HCT116 (cell line): ENCODE measurements at regions not wholly inside any gene's neighbourhood (a gene's known extent, or its start where the extent isn't known, plus 50 kb on each side); places are given as distances from the start of the nearest gene placed in this dataset.
A peak's percentile ranks its signal among the peaks of the same experiment; 100 is the strongest.

Source experiments
- ATAC-seq: fragments of 200-7000 bp; cut with Tn5 transposase; 2 replicates; pipeline ENCODE4 v1.9.1; 2020; ENCODE audit warnings: mild to moderate bottlenecking, moderate library complexity
- BruUV-seq: library from RNA; stranded (reverse); fragments of 400-500 nt; replicated peaks from 2 replicates; lab custom pipeline; 2021; lab: Mats Ljungman, UMichigan
- CTCF ChIA-PET: fragments of 300-600 bp; sonication (Branson Sonifier 250); formaldehyde crosslinking; loops from one replicate; lab custom pipeline; 2021; ENCODE audit warnings: antibody characterized with exemption; lab: Charles Lee
- POLR2A ChIA-PET: fragments of 300-600, 350-600 bp; sonication (Branson Sonifier 250); formaldehyde crosslinking; loops from one replicate; lab custom pipeline; 2021; ENCODE audit warnings: antibody characterized with exemption; lab: Charles Lee
- RAD21 ChIA-PET, 2 experiments: fragments of 300-600 bp; sonication (Branson Sonifier 250); formaldehyde crosslinking; loops; one replicate each; lab custom pipeline; 2023; ENCODE audit warnings: low total read pairs in 2 of 2; ENCODE audit not compliant: uncharacterized antibody in 2 of 2, unreplicated experiment in 2 of 2, low non-redundant PET in 1 of 2; lab: Charles Lee
- DNase-seq: peaks from one replicate; pipeline ENCODE4 v3.0.0-alpha.2; 2010; ENCODE audit warnings: low read depth, low spot score
- H2AFZ ChIP-seq: fragments of 200-600 bp; shearing (Covaris generic), sonication (generic); 2 replicates; pipeline ENCODE4 v1.6.1; 2017; ENCODE audit warnings: low read depth, mixed run types, mixed read lengths, antibody characterized with exemption, low read length; ENCODE audit not compliant: poor library complexity, severe bottlenecking
- H3K27ac ChIP-seq: 2 replicates; pipeline ENCODE4 v1.5.1; 2012; ENCODE audit warnings: low read depth, low read length
- H3K27me3 ChIP-seq: fragments of 200-600 bp; sonication (generic); 2 replicates; pipeline ENCODE4 v1.6.1; 2016; ENCODE audit warnings: mixed run types, low read length, mixed read lengths; ENCODE audit not compliant: insufficient read depth
- H3K36me3 ChIP-seq, 2 experiments: fragments of 200-500 bp in 1 of 2; fragments of 200-600 bp in 1 of 2; sonication (Bioruptor generic) in 1 of 2; sonication (generic) in 1 of 2; 2 replicates each; pipeline versions ENCODE4 v1.5.1 to v1.6.1; 2014 to 2016; ENCODE audit warnings: low read length in 2 of 2, inconsistent platforms in 1 of 2, mixed read lengths in 1 of 2, mixed run types in 1 of 2; ENCODE audit not compliant: insufficient read depth in 2 of 2, control insufficient read depth in 1 of 2
- H3K4me1 ChIP-seq, 2 experiments: fragments of 200-600 bp in 1 of 2; sonication (generic) in 1 of 2; 2 replicates each; pipeline versions ENCODE4 v1.5.1 to v1.6.1; 2012 to 2017; ENCODE audit warnings: low read length in 2 of 2, inconsistent platforms in 1 of 2, mild to moderate bottlenecking in 1 of 2, mixed read lengths in 1 of 2, mixed run types in 1 of 2, moderate library complexity in 1 of 2; ENCODE audit not compliant: insufficient read depth in 2 of 2, control insufficient read depth in 1 of 2
- H3K4me2 ChIP-seq: fragments of 200-600 bp; sonication (generic); 2 replicates; pipeline ENCODE4 v1.6.1; 2017; ENCODE audit warnings: mixed run types, low read length, mixed read lengths
- H3K4me3 ChIP-seq, 2 experiments: fragments of 200-600 bp in 1 of 2; sonication (generic) in 1 of 2; replicated peaks in 1 of 2; 2 replicates each; pipeline ENCODE4 v1.5.1; 2011 to 2016; ENCODE audit warnings: low read length in 2 of 2, control low read depth in 1 of 2, low read depth in 1 of 2, mild to moderate bottlenecking in 1 of 2, mixed read lengths in 1 of 2, mixed run types in 1 of 2
- H3K79me2 ChIP-seq: fragments of 200-600 bp; sonication (generic); 2 replicates; pipeline ENCODE4 v1.6.1; 2017; ENCODE audit warnings: mild to moderate bottlenecking, mixed run types, low read length, moderate library complexity, mixed read lengths; ENCODE audit not compliant: insufficient read depth
- H3K9ac ChIP-seq: fragments of 200-600 bp; sonication (generic); 2 replicates; pipeline ENCODE4 v1.6.1; 2016; ENCODE audit warnings: low read length, mixed read lengths
- H3K9me2 ChIP-seq: fragments of 200-600 bp; sonication (generic), shearing (Covaris generic); 2 replicates; pipeline ENCODE4 v1.6.1; 2017; ENCODE audit warnings: mixed run types, mild to moderate bottlenecking, moderate library complexity; ENCODE audit not compliant: insufficient read depth
- H3K9me3 ChIP-seq, 2 experiments: fragments of 200-500 bp in 1 of 2; fragments of 200-600 bp in 1 of 2; sonication (Bioruptor generic) in 1 of 2; sonication (generic) in 1 of 2; 2 replicates each; pipeline ENCODE4 v1.6.1; 2014 to 2017; ENCODE audit warnings: low read length in 2 of 2, mixed read lengths in 2 of 2, inconsistent platforms in 1 of 2, low read depth in 1 of 2, mild to moderate bottlenecking in 1 of 2, mixed run types in 1 of 2, moderate library complexity in 1 of 2; ENCODE audit not compliant: control insufficient read depth in 1 of 2, insufficient read depth in 1 of 2
- H4K20me1 ChIP-seq: fragments of 200-600 bp; sonication (generic), shearing (Covaris generic); 2 replicates; pipeline ENCODE4 v1.6.1; 2017; ENCODE audit warnings: mixed run types, mild to moderate bottlenecking, moderate library complexity; ENCODE audit not compliant: insufficient read depth
- CBX3 ChIP-seq: IDR thresholded peaks from 2 replicates; pipeline ENCODE4 v1.6.1; 2012; ENCODE audit warnings: low read depth
- CEBPB ChIP-seq: IDR thresholded peaks from 2 replicates; pipeline ENCODE4 v1.6.1; 2012; ENCODE audit warnings: low read depth
- ELF1 ChIP-seq: IDR thresholded peaks from 2 replicates; pipeline ENCODE4 v1.6.1; 2012; ENCODE audit warnings: low read depth, borderline replicate concordance
- EZH2 ChIP-seq: fragments of 200-600 bp; sonication (generic); IDR thresholded peaks from 2 replicates; pipeline ENCODE4 v1.6.1; 2017; ENCODE audit warnings: antibody characterized with exemption, mixed run types
- POLR2A ChIP-seq: IDR thresholded peaks from 2 replicates; pipeline ENCODE4 v1.7.0; 2011; ENCODE audit warnings: borderline replicate concordance; ENCODE audit not compliant: insufficient read depth, insufficient read length; ENCODE audit errors: extremely low read depth
- SIN3A ChIP-seq: IDR thresholded peaks from 2 replicates; pipeline ENCODE4 v1.6.1; 2012; ENCODE audit warnings: low read depth
- SP1 ChIP-seq: IDR thresholded peaks from 2 replicates; pipeline ENCODE4 v1.6.1; 2012; ENCODE audit warnings: low read depth
- SRF ChIP-seq: IDR thresholded peaks from 2 replicates; pipeline ENCODE4 v1.6.1; 2012; ENCODE audit warnings: low read depth
- TCF7L2 ChIP-seq: IDR thresholded peaks from 2 replicates; pipeline ENCODE4 v1.7.0; 2011; ENCODE audit warnings: borderline replicate concordance, inconsistent platforms; ENCODE audit not compliant: insufficient read depth, insufficient read length; ENCODE audit errors: extremely low read depth
- YY1 ChIP-seq: IDR thresholded peaks from 2 replicates; pipeline ENCODE4 v1.6.1; 2011; ENCODE audit warnings: low read length, low read depth, moderate library complexity, mild to moderate bottlenecking; ENCODE audit not compliant: insufficient replicate concordance; ENCODE audit errors: extremely low read depth
- ZFX ChIP-seq: fragments of 450-650 bp; IDR thresholded peaks from 2 replicates; pipeline ENCODE4 v1.6.1; 2017
- ZNF274 ChIP-seq: fragments of 200-500 bp; sonication (Bioruptor generic); IDR thresholded peaks from 2 replicates; pipeline ENCODE4 v1.6.1; 2014; ENCODE audit warnings: mild to moderate bottlenecking, low read depth, low read length, inconsistent platforms
- intact Hi-C: fragments of 100-400 bp; cut with micrococcal nuclease; formaldehyde crosslinking; loops from 2 replicates; pipeline ENCODE4 v1.10.0; 2022
- TF ChIP-seq, protein P1 (sequence below): IDR thresholded peaks from 2 replicates; pipeline ENCODE4 v1.6.1; 2012
- TF ChIP-seq, protein P2 (sequence below): IDR thresholded peaks from 2 replicates; pipeline ENCODE4 v1.6.1; 2012
- TF ChIP-seq, protein P3 (sequence below): IDR thresholded peaks from 2 replicates; pipeline ENCODE4 v1.6.1; 2012; ENCODE audit warnings: low read depth

DNA sequence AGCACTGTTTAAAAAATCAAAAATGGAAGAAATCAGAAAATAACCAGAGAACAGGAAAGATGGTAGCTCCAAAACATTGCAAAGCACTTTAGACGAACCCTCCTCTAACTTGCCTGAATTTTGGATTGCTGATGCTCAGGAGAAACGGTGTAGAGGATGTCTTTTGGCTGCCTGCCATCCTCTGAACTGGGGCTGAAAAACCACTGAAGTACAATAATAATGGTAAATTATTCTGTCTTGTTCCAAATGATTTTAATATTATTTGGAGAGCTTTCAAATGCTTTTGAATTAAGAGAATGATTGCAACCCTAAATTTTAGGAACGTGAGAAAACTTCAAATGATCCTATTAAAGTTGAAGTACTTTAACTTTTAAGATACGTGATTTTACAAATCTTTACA, 167.3 kb upstream of the SLC13A1 start:
- H3K36me3 ChIP-seq, result no peaks in the 10 kb centered on the region
- ATAC-seq, result no peak
- H3K4me1 ChIP-seq, result no peaks in the 10 kb centered on the region
- no peaks in the 10 kb centered on the region for H3K9me2 ChIP-seq
- ChIA-PET RAD21 (interaction anchor here (1.4 to 1.8 kb wide), 2 partner anchors 158 kb away, joined by 6 to 9 read pairs; no protein-coding TSS in a partner anchor), CTCF (interaction anchor here (0.6 to 2.9 kb wide), 17 partner anchors 9 to 564 kb away, joined by 3 to 56 read pairs (median 4); partner anchors contain the start of gene CADPS2), POLR2A (interaction anchor here (1.1 kb wide), 1 partner anchor 159 kb away, joined by 3 read pairs; no protein-coding TSS in a partner anchor)
- H3K4me3 ChIP-seq, result no peak overlapping the region
- no peaks in the 10 kb centered on the region for H3K27me3 ChIP-seq
- no peak for DNase-seq
- no peak overlapping the region for H3K27ac ChIP-seq
- TF ChIP-seq, protein P1, sequence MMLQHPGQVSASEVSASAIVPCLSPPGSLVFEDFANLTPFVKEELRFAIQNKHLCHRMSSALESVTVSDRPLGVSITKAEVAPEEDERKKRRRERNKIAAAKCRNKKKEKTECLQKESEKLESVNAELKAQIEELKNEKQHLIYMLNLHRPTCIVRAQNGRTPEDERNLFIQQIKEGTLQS, result no peak
- TF ChIP-seq, protein P2, sequence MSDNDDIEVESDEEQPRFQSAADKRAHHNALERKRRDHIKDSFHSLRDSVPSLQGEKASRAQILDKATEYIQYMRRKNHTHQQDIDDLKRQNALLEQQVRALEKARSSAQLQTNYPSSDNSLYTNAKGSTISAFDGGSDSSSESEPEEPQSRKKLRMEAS, result no peak
- H3K4me2 ChIP-seq, result no peak overlapping the region
- no peaks in the 10 kb centered on the region for H4K20me1 ChIP-seq
- no peaks in the 10 kb centered on the region for H3K79me2 ChIP-seq
- intact Hi-C loops, result loop anchor here (1.0 to 10.0 kb wide), 4 partner anchors 159 to 472 kb away; no protein-coding TSS in a partner anchor
- H3K9ac ChIP-seq, result no peak overlapping the region
- peak overlapping the region; percentile 24 for H2AFZ ChIP-seq
- no peaks in the 10 kb centered on the region for H3K9me3 ChIP-seq
- BruUV-seq, result no TSS peak

DNA sequence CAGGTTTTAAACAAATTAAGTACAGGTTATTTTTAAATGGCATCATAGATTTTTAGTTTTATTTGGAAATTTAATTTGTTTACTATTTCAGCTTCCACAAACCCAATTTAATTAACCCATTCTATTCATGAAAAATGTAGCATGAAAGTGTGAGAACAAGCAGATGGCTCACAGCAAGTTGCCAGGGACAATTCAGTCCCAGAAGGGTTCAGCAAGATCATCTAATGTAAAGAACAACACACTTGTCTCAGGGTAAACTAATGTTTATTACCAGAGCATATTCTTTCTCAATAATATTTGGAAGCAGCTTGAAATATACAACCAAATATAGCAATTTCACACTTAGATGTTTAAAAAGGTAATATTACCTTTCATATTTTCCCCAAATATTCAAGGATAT, 166.9 kb upstream of the SLC13A1 start:
- CTCF ChIA-PET, result interaction anchor here (0.6 to 2.9 kb wide), 12 partner anchors 13 to 563 kb away, joined by 3 to 56 read pairs (median 5); partner anchors contain the start of gene CADPS2
- TF ChIP-seq TCF7L2 (no peak), ELF1 (no peak), SP1 (no peak), SIN3A (no peak), ZNF274 (no peak), CBX3 (no peak), CEBPB (no peak), SRF (no peak), EZH2 (no peak), POLR2A (no peak), ZFX (no peak), YY1 (no peak)
- TF ChIP-seq, protein P1, result no peak
- TF ChIP-seq, protein P3, sequence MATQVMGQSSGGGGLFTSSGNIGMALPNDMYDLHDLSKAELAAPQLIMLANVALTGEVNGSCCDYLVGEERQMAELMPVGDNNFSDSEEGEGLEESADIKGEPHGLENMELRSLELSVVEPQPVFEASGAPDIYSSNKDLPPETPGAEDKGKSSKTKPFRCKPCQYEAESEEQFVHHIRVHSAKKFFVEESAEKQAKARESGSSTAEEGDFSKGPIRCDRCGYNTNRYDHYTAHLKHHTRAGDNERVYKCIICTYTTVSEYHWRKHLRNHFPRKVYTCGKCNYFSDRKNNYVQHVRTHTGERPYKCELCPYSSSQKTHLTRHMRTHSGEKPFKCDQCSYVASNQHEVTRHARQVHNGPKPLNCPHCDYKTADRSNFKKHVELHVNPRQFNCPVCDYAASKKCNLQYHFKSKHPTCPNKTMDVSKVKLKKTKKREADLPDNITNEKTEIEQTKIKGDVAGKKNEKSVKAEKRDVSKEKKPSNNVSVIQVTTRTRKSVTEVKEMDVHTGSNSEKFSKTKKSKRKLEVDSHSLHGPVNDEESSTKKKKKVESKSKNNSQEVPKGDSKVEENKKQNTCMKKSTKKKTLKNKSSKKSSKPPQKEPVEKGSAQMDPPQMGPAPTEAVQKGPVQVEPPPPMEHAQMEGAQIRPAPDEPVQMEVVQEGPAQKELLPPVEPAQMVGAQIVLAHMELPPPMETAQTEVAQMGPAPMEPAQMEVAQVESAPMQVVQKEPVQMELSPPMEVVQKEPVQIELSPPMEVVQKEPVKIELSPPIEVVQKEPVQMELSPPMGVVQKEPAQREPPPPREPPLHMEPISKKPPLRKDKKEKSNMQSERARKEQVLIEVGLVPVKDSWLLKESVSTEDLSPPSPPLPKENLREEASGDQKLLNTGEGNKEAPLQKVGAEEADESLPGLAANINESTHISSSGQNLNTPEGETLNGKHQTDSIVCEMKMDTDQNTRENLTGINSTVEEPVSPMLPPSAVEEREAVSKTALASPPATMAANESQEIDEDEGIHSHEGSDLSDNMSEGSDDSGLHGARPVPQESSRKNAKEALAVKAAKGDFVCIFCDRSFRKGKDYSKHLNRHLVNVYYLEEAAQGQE, result no peak
- POLR2A ChIA-PET, result no interaction called here
- no peak overlapping the region for H3K4me3 ChIP-seq
- H4K20me1 ChIP-seq, result no peaks in the 10 kb centered on the region
- DNase-seq (no peak), ATAC-seq (no peak)
- no peaks in the 10 kb centered on the region for H3K9me3 ChIP-seq
- H3K4me1 ChIP-seq, result no peaks in the 10 kb centered on the region
- H3K9me2 ChIP-seq, result no peaks in the 10 kb centered on the region
- H3K9ac ChIP-seq, result no peak overlapping the region
- peak overlapping the region; percentile 24 for H2AFZ ChIP-seq
- no peak overlapping the region for H3K4me2 ChIP-seq
- RAD21 ChIA-PET, result interaction anchor here (1.4 to 1.8 kb wide), 2 partner anchors 158 kb away, joined by 6 to 9 read pairs; no protein-coding TSS in a partner anchor
- H3K27me3 ChIP-seq, result no peaks in the 10 kb centered on the region
- no peak overlapping the region for H3K27ac ChIP-seq
- no TSS peak for BruUV-seq
- intact Hi-C loops, result loop anchor here (1.0 to 10.0 kb wide), 4 partner anchors 158 to 472 kb away; no protein-coding TSS in a partner anchor
- no peaks in the 10 kb centered on the region for H3K36me3 ChIP-seq
- no peaks in the 10 kb centered on the region for H3K79me2 ChIP-seq
